Glutamatergic neuron (in vitro differentiated cells): ENCODE measurements at regions not wholly inside any gene's neighbourhood (a gene's known extent, or its start where the extent isn't known, plus 50 kb on each side); places are given as distances from the start of the nearest gene placed in this dataset.

ENCODE experiments used
- DNase-seq: peaks from one replicate; pipeline ENCODE4 v3.0.0; 2022
- H3K27ac Mint-ChIP-seq: one replicate; pipeline ENCODE4 v1.8.0; 2020; ENCODE audit warnings: mild to moderate bottlenecking, mixed read lengths, inconsistent platforms; ENCODE audit not compliant: unreplicated experiment
- H3K27me3 Mint-ChIP-seq: one replicate; pipeline ENCODE4 v1.8.0; 2020; ENCODE audit warnings: mild to moderate bottlenecking, moderate library complexity, mixed read lengths, inconsistent platforms; ENCODE audit not compliant: unreplicated experiment
- H3K36me3 Mint-ChIP-seq: one replicate; pipeline ENCODE4 v1.8.0; 2020; ENCODE audit warnings: mild to moderate bottlenecking, mixed read lengths, inconsistent platforms; ENCODE audit not compliant: unreplicated experiment
- H3K4me1 Mint-ChIP-seq: one replicate; pipeline ENCODE4 v1.8.0; 2020; ENCODE audit warnings: mild to moderate bottlenecking, low read depth, mixed read lengths, inconsistent platforms; ENCODE audit not compliant: unreplicated experiment
- H3K4me3 Mint-ChIP-seq: one replicate; pipeline ENCODE4 v1.8.0; 2020; ENCODE audit warnings: mild to moderate bottlenecking, mixed read lengths, inconsistent platforms; ENCODE audit not compliant: unreplicated experiment
- H3K9me3 Mint-ChIP-seq: one replicate; pipeline ENCODE4 v1.8.0; 2020; ENCODE audit warnings: mild to moderate bottlenecking, moderate library complexity, mixed read lengths, inconsistent platforms; ENCODE audit not compliant: unreplicated experiment
- CTCF ChIP-seq: fragments of 200-600 bp; sonication (generic); IDR thresholded peaks from one replicate; pipeline ENCODE4 v1.5.0; 2021; ENCODE audit not compliant: partially characterized antibody, unreplicated experiment

DNA sequence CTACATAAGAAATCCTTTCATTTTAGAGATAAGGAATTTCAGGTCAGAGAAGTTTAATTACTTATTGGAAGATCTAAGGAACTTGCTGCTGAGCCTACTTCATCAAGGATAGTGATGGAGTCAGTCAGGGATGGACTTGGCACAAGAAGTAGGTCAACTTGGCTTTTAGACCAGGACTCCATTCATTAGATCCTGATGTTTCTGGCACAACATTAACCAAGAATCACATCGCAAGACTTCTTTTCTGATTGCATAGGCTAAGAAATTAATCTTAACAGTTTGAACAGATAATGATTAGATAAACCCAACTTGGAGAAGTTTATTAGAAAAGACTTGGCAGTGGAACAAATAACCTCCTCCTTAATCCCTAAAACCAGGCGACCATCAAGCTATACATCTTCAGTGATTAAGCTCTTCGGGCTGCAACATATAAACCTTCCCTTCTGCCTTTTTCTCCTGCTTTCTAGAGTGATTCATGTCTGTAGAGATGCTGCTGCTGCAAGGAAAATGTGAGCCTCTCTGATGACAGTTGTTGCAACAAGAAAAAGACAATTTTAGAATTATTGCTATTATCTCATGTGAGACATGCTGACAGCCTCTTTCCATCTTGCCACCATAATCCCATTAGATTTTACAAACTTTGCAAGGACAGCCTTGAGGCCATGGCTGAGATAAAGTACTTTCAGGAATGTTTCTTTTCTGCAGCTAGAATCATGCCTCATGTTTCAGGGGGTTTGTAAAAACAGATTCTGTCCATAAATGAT, 207.9 kb upstream of the SLC27A6 start:
- Mint-ChIP-seq H3K36me3 (no peaks in the 10 kb centered on the region), H3K4me3 (no peak overlapping the region), H3K27ac (no peak overlapping the region), H3K4me1 (no peaks in the 10 kb centered on the region), H3K9me3 (peaks cover 2% of the 10 kb centered on the region), H3K27me3 (no peaks in the 10 kb centered on the region)
- TF ChIP-seq CTCF: no peak
- no peak for DNase-seq

- no peak for DNase-seq
- no peaks in the 10 kb centered on the region for H3K36me3 Mint-ChIP-seq
Measured at GRCh38 chr5:128762661-128763306, 202.5 kb upstream of the SLC27A6 start.

DNA sequence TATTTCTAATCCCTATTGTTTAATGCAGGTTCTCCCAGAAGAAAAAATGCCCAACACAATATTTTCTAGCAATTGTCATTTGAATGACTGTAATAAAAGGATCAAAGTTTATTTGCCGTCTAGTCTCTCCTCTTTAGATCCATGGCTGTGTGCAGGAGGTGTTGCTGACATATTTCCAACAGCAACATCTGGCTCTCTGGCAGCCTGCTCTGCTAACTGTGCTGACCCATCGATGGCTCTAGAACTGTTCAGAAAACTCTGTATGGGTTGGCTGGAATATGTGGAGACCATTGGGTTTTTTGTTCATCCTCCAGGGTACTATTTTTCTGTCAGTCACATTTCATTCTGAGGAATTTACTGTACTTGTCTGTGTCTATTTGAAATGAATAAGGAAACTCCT, 202.0 kb upstream of the SLC27A6 start:
- H3K27ac Mint-ChIP-seq: no peak overlapping the region
- no peak for TF ChIP-seq CTCF
- no peak for DNase-seq
- no peaks in the 10 kb centered on the region for H3K4me1 Mint-ChIP-seq
- H3K27me3 Mint-ChIP-seq: no peaks in the 10 kb centered on the region
- no peak overlapping the region for H3K4me3 Mint-ChIP-seq
- no peaks in the 10 kb centered on the region for H3K36me3 Mint-ChIP-seq
- H3K9me3 Mint-ChIP-seq: peaks cover 2% of the 10 kb centered on the region

More at GRCh38 chr5:128762661-128763306, 202.5 kb upstream of the SLC27A6 start:
- Mint-ChIP-seq H3K4me1 (no peaks in the 10 kb centered on the region), H3K9me3 (peaks cover 2% of the 10 kb centered on the region), H3K27ac (no peak overlapping the region), H3K27me3 (no peaks in the 10 kb centered on the region), H3K4me3 (no peak overlapping the region)
- no peak for TF ChIP-seq CTCF

- Mint-ChIP-seq H3K27ac (no peak overlapping the region), H3K27me3 (no peaks in the 10 kb centered on the region), H3K4me3 (no peak overlapping the region), H3K9me3 (peaks cover 2% of the 10 kb centered on the region), H3K4me1 (no peaks in the 10 kb centered on the region), H3K36me3 (no peaks in the 10 kb centered on the region)
- DNase-seq: no peak
- TF ChIP-seq CTCF: no peak
Measured at GRCh38 chr5:128764601-128765310, 200.5 kb upstream of the SLC27A6 start.
